Left hindlimb (tissue), 1 donor: ENCODE measurements at regions not wholly inside any gene's neighbourhood (a gene's known extent, or its start where the extent isn't known, plus 50 kb on each side); places are given as distances from the start of the nearest gene placed in this dataset.
"Not testable (repeated sequence)": the region's sequence is repeated elsewhere in the genome, so short reads cannot be mapped to it uniquely, and the experiment has no call there.

ENCODE experiments used
- DNase-seq: peaks from one replicate; pipeline ENCODE4 v3.0.0-alpha.2; 2018

- not testable (repeated sequence) for DNase-seq
These were observed 50.8 kb upstream of the GRIN2B start for GRCh38 chr12:14032191-14032590.

DNA sequence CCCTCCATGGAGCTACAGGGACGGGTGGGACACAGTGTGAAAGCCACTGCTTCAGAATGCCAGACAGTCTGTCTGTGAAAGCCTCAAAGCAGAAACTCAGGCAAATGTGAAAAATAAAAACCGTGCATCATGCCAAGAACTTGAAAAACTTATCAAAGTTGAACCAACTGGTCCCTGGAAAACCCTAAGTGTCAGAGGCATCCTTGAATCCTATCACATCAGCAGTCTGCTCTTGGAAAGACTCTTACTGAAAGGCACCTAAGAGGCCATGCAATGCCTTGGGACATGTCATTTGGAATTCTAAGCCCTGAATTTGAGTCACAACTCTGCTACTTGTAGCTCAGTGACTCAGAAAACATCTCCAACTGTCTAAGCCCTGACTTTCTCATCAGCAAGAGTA lies 62.4 kb upstream of the GRIN2B start:
- no peak for DNase-seq

GRCh38 chr12:14048941-14049545 lies 67.6 kb upstream of the GRIN2B start:
- DNase-seq, result no peak

GRCh38 chr12:14057895-14058294 lies 76.5 kb upstream of the GRIN2B start:
- DNase-seq, result no peak

- no peak for DNase-seq
These were observed 77.3 kb upstream of the GRIN2B start for GRCh38 chr12:14058717-14059116.

GRCh38 chr12:14059548-14059947 lies 78.1 kb upstream of the GRIN2B start:
- DNase-seq, result no peak

GRCh38 chr12:14065616-14066015 lies 84.2 kb upstream of the GRIN2B start:
- DNase-seq, result no peak

GRCh38 chr12:14066021-14066420 lies 84.6 kb upstream of the GRIN2B start:
- DNase-seq, result no peak

GRCh38 chr12:14068961-14069360 lies 87.6 kb upstream of the GRIN2B start:
- no peak for DNase-seq

GRCh38 chr12:14071833-14072232 lies 90.4 kb upstream of the GRIN2B start:
- no peak for DNase-seq

DNA sequence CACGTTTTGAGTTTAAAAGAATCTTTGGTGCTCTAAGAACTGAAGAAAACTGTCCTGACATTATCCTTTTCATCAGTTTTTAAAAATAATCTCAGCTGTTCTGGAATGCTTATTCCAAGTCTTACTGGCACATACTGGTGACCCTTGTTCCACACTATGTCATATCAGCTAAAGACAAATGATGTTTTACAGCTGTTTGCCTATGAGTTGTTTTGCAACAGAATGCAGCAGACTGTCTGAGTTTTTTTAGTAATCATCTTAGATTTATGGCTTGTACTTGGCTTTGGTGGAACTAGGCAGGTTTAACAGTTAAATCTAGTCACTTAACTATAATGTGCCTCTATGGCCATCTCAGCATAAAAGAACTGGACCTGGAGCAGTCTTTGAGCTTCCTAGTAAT lies 91.6 kb upstream of the GRIN2B start:
- no peak for DNase-seq

DNA sequence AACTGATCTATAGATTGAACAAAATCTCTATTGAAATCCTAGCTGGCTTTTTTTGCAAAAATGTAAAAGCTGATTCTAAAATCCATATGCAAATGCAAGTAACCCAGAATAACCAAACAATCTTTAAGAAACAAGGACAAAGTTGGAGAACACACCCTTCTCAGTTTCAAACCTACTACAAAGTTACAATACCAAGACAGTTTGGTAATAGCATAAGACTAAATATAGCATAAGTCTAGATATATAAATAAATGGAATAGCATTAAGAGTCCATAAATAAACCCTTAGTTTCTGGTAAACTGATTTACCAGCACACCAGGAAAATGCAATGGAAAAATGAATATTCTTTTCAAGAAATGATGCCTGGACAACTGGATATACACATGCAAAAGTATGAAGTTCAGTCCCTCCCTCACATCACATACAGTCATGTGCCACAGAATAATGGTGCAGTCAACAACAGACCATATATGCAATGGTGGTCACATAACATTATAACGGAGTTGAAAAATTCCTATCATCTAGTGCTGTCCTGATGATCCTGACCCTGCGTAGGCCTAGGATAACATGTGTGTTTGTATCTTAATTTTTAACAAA lies 94.5 kb upstream of the GRIN2B start:
- DNase-seq, result no peak

DNA sequence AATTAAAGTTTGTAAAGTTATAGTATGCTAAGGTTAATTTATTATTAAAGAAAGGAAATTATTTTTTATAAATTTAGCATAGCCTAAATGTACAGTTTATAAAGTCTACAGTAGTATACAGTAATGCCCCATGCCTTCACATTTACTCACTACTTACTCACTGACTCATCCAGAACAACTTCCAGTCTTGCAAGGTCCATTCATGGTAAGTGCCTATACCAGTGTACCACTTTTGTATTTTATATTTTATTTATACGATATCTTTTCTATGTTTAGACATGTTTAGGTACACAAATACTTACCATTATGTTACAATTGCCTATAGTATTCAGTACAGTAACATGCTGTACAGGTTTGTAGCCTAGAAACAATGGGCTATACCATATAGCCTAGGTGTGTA lies 95.1 kb upstream of the GRIN2B start:
- no peak for DNase-seq

GRCh38 chr12:14086838-14087237 lies 105.4 kb upstream of the GRIN2B start:
- DNase-seq, result no peak

- DNase-seq, result no peak
These were observed 118.6 kb upstream of the GRIN2B start for GRCh38 chr12:14099994-14100393.

GRCh38 chr12:14101556-14101955 lies 120.2 kb upstream of the GRIN2B start:
- DNase-seq, result not testable (repeated sequence)

DNA sequence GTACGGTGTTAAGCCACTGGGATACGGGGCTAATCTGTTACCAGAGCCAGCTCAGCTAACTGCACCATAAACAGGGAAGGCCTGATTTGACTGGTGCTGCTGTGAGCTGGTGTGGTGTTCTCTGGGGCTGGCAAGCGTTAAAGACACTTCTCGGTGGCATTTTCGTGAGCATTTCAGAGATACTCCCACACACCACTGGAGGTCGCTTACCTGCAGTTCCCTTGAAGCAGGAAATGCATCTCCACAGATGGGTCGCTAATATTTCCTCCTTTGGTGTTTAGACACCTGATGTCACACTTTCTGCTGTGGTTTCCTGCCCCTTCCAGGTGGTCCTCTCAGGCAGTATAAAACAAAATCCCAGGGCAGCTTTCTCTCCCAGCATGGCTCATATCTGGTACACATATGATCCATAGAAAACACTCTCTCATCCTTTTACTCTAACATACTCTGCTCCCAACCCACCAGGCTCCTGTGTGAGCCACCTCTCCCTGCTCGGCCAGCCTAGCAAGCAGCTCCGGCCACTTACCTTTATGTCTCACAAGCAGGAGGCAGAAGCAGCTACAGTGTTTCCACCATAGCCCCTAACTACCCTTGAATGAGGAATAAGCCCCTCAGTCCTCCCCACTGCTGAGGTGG lies 129.9 kb upstream of the GRIN2B start:
- no peak for DNase-seq

DNA sequence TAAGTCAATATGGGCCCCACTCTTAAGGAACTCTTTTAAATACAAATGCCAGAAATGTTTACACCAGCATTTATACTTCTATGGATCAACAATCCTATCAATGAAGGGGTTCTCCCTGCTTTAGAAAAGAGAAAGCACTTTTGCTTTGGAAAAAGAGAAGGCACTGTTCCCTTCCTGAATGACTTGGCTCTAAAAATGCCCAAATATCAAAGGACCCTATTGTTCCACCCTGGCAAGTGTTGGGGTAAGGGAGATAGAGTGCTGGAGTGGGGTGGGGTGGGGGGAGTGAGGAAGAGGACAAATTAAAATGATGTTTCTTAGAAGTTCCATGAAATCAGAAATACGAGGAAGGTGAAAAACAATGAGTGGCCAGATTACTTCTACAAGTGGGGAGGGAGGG lies 131.6 kb upstream of the GRIN2B start:
- no peak for DNase-seq

DNA sequence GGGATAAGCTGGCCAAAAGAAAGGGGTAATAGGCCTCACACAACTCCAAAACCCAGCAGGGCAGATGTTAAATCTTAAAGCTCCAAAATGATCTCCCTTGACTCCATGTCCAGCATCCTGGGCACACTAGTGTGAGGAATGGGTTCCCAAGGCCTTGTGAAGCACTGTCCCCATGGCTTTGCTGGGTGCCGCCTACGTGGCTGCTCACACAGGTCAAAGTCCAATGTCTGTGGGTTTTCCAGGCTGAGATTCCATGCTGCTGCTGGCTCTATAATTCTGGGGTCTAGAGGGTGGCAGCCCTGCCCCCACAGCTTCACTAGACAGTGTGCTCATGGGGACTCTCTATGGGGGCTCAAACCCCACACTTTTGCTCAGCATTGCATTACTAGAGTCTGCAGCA lies 145.3 kb upstream of the GRIN2B start:
- DNase-seq, result no peak

DNA sequence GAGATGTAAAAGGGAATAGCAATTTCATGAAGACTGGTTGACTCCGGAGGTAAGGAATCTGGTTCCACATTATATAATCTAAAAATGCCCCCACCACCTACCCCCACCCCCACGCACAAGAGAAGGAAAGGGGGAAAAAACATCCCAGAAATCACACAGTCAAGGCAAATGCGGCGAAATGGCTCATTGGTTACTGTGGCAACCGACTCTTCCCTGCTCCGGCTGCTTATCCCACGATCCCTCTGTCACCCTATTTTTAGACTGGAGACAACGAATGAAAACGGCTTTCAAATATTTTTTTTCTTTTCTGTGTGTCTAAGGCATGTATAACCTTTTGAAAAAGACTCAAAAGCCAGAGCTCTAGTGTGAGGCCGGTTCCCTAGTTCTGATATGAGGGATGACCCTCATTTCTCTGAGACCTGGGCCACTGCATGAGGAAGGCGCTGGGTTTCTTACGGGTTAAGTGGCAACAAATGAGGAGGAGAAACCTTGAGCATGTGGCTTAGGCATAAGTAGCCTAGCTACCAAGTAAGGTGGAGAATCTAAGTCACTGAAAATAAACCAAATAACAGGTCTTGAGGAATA lies 148.3 kb upstream of the GRIN2B start:
- no peak for DNase-seq

GRCh38 chr12:14135996-14136395 lies 154.6 kb upstream of the GRIN2B start:
- DNase-seq, result no peak

DNA sequence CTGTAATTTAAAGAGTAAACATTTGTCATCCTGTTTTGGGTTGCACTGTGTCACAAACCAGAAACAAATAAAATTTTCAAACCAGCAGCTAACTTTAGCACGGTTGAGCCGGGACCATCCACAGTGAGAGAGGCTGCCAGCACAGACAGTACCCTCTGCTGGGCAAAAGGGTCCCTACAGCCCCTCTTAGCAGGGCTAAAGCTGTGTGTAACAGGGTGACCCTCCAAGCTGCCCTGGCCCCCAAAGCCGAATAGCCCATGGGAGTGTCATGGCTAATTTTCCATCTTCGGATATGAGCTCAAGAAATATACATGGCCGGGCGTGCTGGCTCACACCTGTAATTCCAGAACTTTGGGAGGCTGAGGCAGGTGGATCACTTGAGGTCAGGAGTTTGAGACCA lies 157.1 kb upstream of the GRIN2B start:
- no peak for DNase-seq

GRCh38 chr12:14148489-14149270 lies 167.3 kb upstream of the GRIN2B start:
- no peak for DNase-seq

DNA sequence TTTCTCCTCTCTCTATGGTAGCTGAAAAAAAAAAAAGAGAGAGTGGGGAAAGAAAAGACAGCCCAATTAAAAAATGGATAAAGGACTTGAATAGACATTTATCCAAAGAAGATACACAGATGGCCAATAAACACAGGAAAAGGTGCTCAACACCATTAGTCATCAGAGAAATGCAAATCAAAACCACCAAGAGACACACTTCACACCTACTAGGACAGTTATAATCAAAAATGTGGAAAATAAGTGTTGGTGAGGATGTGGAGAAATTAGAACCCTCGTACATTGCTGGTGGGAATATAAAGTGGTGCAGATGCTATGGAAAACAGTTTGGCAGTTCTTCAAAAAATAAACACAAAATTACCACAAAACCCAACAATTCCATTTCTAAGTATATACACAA lies 172.4 kb upstream of the GRIN2B start:
- DNase-seq, result no peak
